GM19452 (cell line): ENCODE measurements at regions not wholly inside any gene's neighbourhood (a gene's known extent, or its start where the extent isn't known, plus 50 kb on each side); places are given as distances from the start of the nearest gene placed in this dataset.

Experiments used
- ATAC-seq: cut with Tn5 transposase; IDR thresholded peaks from one replicate; pipeline ENCODE4 v1.9.1; 2021; ENCODE audit not compliant: unreplicated experiment

DNA sequence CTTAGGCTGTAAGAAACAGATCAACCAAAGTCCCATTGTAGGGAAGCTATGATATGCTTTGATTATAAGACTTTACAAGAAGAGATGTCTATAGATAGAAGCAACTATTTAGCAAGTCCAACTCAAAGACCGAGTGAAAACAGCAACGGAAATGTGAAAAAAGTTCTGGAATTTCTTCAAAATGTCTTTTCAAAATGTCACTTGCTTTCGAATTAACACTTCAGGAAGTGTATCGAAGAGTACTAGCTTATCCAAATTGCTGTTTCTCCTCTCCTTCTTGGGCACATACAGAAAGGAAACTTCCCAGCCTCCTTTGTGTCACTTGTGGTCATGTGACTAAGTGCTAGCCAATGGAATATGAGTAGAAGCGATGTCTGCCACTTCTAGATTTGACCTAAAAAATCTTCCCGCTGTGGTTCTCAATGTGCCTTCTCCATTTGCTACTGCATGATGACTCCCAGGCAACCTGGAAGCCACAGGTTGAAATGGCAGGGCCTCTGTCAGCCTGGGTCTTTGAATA is 89.9 kb downstream of the TSEN15 start:
- no peak for ATAC-seq

DNA sequence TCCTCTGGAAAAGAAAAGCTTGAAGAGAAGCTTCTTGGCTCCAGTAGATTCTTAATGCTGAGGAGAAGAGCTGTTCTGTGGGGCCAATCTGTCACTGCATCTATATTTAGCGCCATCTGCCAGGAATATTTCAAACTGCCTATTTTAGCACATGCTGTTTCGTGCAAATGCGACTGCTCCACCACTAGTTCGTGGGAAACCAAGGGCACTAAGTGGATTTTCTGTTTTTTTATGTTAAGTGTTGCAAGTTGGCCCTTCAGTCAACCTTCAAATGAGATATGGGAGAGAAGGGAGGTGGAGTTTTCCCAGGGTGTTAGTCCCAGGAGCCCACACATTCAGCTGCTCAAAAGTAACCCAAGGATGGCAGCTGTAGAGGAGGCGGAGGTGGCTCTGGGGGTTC is 91.9 kb downstream of the TSEN15 start:
- no peak for ATAC-seq

DNA sequence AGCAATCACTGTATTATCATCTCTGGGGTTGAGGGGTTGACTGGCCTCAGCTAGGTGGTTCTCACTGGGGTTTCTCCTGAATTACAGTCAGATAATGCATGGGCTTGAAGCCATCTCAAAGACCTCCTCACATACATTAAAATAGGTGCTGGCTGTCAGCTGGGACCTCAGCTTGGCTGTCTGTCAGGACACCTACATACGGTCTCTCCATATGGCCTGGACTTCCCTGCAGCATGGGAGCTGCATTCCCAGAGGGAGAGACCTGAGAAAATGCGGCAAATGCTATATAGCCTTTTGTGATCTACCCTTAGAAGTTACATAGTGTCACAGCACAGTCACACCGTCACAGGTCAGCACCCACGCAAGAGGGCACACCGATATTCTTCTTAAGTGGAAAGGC is 93.6 kb downstream of the TSEN15 start:
- no peak for ATAC-seq

DNA sequence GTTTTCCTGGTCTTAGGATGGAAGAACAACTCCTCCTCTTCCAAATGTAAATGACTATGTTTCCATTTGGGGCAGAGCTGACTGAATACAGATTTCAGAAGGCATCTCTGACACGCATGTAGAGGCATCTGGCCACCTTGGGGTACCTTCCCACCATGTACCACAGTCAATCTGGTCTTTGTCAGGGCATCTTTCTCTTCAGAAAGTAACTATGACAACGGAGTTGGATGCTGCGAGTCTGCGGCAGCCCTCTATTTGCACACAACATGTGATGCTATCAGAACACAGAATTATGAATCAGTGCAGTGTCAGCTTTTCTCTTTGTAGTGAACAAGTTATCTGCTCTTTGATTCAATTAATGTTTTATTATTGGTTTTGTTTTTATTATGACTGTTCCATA is 94.7 kb downstream of the TSEN15 start:
- ATAC-seq, result no peak

DNA sequence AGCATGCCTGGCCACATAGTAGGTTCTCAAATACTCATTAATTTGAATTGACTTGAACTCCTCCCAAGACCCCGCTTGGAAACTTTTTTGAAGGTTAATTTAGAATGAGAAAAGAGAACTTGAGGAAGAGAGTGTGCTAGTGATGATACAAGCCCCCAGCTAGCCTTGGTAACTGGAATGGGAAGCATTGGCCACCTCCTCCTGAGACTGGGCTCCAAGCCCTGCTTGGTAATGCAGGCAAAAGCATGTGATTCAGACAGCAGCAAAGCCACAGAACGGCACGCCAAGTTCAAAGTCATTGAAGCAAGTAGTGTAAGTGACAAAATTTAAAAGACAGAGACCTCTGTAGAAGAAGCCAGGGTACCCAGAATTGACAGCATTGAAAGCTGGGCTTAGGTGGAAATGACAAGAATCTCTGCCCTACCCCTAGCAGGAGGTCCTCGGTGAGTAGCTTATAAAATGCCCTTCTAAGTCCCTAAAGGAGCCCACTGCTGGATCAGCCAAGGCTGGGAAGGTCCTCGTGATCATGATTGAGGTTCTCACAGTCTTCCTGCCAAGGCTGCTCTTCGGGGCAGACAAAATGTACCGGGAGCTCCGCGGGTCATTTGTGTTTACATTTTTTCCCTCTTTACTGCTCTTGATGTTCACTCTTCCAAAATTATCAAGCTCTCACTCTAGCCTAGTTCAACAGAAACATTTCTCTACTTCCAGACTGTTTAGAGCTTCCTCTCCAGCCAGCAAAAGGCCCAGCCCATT is 99.4 kb downstream of the TSEN15 start:
- ATAC-seq, result no peak

DNA sequence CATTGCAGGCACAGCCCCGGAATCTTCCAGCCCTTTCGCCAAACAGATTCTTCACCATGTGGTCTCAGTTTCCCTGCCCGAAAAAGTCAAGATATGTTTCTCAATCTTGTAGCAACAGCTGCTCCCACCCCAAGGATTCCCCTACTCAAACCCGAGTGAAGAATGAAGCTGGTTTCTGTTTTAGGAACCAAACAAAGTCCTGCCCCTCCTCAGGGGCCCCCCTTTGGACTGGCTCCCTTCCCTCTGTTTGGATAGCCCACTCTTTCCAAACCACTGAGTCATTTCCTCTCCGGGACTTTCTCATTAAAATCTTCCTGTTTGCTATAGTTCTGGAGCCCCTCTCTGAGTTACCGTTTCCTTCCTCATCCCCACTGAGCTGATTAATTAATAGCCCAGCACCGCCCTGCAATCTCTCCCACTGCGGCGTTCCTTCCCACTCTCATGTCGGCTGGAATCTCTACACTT is 100.9 kb downstream of the TSEN15 start:
- no peak for ATAC-seq

DNA sequence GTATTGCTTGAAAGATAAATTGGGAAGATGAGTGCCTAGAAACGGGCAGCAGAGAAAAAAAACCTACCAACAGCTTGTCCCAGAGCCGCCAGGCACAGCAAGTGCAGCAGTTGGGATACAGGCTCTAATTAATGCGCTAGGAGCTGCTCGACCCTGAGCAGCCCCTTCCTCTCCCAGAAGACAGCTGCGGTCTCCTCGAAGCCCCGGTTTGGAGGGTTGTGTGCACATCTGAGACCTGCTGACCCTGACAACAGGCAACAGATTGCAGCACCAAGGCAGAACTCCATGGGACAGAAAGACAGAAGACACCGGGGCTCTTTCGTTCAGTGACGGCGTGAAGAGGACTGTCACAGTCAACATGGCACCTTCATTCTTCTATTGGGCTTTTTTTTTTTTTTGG is 101.4 kb downstream of the TSEN15 start:
- ATAC-seq, result no peak

DNA sequence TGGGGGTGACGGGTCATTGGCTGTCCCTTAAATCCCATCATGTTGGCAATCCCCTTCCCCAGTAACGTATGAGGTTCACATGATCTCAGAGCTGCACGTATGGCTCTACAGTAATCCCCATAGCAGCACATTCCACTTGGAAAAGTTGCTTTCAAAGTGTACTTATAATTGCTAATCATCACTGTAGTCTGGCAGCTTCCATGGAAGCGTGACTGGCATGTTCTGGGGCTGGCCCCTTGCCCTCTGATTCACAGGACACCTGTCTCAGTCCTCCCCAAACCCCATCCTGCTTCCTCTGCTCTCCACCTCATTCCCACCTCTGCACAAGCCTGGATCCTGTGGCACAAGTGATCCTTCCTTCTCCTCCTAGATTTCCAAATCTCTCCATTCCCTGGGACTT is 102.2 kb downstream of the TSEN15 start:
- ATAC-seq, result no peak

DNA sequence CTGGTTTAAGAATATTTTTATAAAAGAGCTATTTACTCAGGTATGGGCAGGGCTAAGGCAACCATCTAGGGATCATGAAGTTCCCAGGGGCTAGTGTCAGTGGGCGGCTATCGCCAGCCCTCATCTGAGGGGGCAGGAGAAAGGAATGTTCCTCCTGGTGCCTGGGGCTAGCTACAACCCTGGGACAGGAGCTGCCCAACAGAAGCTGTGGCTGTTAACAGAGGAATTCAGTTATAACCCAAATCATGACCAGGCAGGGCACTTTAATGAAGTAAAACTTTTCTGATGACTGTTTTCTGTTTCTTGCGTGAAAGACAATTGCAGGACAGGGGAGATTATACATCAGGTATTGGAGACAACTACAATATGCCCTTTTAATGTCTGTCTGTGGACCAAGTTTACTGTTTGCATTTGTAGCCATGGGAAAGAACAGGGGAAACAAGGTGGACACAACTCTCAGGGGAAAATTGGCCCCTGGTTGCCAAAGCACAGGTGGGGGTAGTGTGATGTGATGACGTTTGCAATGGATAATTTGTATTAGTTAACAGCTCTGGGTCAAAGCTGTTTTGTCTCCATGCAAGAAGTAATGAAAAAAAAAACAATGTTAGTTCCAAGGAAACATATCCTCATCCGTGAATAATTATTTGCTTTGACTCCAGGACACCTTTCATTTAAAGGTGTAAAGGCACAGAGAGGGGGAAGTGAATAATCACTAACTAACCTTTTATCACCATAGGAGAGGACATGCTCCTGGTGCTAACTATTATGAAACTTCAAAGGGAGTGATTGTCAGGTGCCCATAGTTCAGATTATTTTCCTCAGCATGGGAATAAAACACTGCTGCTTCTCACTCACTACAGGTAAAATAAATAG is 105.2 kb downstream of the TSEN15 start:
- ATAC-seq, result no peak

DNA sequence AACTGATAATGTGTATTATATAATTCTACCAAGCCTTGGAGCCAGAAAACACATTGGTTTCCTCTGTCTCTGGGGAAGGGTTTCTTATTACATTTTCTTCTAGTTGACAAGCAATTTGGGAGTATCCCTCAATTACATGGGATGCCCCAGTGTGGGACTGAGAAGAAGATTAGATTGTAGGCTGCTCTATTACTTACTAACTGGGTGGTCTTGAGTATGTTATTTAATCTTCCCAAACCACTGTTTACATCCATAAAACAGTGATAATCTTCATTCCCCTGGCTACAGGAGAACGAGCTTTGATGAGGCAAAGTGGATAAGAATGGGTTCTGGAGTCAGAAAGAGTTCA is 105.8 kb downstream of the TSEN15 start:
- ATAC-seq, result no peak

DNA sequence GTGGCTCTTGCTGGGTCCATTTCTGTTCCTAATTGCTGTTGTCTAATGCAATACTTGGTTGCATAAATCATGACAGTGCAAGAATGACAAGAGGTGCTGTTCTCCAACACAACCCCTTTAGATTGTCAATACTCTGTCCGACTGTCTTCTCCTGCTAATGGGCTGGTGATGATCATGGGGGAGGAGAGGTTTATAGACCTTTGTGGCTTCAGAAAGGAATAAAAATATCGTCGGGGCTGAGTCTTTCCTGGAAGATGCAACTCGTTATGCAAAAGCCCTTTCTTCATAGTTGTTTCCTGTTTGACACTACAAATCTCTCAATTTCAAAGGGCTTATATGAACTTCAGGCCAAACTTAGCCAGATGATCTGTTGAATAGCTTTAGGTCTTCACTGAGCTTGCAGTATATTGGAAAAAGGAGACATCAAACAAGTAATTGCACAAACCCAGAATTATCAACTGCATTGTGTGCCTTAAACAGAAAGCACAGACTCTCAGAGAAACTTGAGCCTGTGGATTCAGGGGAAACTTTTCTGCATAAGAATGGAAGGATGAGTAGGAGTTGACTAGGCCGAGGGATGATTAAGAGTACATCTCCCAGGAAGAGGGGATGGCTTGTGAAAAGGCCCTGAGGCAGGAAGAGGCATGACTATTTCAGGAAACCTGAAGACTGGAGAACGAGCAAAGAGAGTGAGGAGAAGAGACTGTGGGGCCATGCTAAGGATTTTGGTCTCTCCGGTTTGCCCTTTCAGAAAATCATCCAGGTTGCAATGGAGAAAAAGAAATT is 107.6 kb downstream of the TSEN15 start:
- ATAC-seq, result no peak

DNA sequence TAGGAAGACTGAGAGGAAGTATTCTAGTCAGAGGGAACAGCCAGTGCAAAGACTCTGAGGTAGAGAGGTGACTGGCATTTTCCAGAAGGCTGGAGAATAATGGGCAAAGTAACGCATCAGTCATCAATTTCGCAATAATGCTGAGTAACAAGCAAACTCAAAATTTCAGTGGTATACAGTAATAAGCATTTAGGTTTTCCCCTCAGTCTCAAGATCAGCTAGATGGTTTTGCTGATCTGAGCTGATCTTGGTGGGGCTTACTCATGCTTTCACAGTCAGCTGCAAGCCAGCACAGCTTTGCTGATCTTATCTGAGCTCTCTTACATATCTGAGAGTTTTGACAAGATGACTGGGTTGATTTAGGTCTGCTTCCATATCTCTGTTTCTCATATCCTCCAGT is 108.7 kb downstream of the TSEN15 start:
- ATAC-seq, result no peak

DNA sequence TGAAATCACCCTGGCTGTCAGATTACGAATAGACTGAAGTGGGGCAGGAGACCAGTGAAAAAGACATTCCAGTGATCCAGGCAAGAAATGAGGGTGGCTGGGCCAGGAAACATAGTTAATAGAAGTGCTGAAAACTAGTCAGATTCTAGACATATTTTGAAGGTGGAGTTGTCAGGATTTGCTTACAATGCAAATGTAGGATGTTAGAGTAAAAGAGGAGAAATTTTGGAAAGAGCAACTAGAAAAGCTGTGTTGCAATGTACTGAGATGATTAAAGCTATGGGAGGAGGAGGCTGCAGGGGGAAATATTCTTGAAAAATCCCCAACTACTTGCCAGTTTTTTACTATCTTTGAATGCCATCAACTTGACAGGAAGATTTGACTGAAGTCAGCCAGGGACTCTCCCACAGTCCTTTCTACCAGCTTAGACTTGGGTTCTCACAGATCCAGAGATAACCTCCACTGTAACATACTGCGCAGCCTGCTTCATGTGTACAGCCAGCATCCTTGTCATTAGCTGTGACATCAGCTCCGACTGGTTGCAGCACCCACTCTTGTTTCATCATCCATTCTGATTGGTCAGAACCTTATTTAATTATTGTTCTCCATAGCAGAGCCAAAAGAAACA is 109.7 kb downstream of the TSEN15 start:
- no peak for ATAC-seq

DNA sequence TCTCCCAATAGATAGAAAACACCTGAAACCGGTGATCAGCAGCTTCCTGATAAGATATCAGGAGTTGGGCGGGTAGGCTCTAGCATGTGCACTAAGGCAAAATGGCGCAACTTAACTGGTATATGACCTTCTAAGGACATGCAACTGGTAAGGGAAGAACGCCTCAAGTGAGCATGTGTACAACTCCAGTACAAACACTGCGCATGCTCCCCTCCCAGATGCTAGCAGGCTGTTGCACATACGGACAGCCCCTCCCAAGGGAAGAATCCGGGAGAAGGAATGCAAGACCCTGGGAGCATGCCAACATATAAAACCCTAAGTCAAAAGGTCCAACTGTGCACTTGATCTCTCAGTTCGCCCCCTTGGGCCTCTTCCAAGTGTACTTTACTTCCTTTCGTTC is 110.8 kb downstream of the TSEN15 start:
- no peak for ATAC-seq

DNA sequence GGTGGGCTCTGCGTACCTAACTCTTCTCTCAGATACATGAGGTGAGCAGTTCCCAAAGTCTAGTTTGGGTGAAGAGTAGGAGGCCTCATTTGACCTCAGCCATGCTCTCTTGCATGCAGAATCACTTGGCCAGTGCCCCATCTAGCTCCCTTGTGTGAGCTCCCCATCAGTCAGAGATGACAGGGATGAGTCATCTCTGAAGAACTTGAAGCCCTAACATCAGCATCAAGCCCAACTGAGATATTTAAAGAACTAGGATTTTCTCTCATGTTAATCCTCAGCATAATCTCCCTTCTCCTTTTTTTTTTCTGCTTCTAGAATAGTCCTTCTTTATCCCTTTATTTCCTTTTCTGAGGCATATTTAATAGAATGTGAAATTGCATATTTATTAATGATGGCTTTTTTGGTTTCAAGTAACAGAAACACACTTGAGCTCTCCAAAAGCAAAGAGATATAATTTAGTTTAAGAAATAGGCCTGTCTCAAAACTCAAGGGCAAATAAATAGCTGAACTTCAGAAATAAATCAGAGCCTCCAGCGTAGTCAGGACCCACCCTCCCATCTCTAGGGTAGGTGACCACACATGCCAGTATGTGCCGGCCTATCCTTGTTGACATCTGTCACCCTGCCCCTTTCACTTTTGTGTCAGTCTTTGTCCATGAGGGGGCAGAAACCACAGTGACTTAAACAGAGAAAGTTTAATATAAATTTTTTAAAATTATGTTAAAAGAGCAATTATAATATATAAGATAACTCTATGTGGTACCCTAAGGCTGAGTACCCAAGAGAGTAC is 112.3 kb downstream of the TSEN15 start:
- ATAC-seq, result peak; percentile 73

DNA sequence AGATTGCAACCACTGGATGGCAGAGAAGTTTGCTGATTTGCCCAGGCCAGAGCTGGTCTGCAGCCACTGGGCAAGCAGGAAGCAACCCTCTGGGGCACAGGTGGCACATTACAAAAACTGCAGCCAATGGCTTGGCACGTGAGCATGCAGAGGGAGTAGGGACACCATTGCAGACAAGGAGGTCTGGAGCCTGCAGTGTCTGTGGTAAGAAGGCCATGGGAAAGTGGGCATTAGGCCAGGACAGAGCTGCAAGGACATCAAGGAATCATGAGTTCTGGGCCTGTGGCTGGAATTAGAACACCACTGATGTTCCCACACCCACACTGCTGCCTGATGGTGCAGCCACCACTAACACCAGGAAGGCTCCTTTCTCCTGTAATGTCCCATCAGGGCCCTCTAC is 113.0 kb downstream of the TSEN15 start:
- no peak for ATAC-seq

DNA sequence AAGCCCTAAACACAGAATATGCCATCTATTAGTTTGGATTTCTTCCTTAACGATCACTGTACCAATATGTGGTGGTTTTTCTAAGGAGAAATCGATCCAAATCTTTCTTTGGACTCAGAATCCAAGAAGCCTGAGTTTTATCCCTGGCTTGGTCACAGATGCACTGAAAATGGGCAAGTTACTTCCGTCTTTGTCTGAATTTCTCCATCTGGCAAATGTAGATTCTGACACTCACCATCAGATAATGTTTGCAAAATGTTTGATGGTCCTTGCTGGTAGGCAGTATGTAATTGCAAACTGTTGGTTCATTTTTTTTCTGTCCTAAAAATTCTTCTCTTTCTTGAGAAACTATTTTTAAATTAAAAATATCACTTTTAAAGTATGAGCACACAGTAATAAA is 115.0 kb downstream of the TSEN15 start:
- no peak for ATAC-seq

DNA sequence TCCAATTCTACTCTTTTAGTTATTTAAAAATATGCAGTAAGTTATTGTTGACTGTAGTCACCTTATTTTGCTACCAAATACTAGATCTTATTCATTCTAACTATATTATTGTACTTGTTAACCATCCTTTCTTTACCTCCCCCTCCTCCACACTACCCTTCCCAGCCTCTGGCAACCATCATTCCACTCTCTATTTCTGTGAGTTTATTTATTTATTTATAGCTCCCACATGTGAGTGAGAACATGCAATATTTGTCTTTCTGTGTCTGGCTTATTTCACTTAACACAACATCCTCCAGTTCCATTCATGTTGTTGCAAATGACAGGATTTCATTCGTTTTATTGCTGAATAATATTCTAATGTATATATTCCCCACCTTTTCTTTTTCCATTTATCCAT is 115.8 kb downstream of the TSEN15 start:
- ATAC-seq, result no peak

DNA sequence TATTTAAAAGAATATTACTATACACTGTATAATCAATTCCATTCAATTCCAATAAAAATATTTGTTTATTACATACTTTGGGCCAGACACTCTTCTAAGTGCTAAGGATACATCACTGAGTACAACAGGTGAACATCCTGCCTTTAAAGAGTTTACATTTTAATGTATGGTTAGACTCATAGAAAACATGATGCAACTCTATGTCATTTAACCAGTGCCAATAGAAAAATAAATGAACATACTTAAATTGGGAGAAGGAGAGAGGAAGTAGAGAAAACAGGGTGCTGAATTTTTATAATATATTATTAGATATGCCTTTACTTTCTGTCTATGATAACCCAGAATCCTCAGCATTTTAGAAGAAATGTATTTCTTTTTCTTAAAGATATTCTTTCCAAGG is 119.2 kb downstream of the TSEN15 start:
- no peak for ATAC-seq

DNA sequence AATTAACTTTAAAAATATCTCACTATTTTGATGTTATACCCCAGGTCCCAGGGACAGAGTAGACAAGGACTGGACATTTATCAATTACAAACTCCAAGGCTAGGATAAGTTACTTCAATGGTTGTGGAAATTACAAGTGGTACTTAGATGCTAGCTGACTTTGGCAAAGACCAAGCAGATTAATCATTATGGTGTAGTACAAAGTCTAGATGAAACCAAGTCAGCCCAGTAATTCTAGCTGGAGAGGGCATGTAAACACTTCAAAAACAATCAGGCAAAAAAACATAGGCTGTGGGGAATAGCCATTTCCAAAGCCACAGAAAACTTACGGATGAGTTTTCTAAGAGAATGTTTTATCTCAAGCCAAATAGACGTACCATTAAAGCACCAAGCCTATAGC is 124.5 kb downstream of the TSEN15 start:
- ATAC-seq, result no peak
